ENCODE measurements at regions not wholly inside any gene's neighbourhood (a gene's known extent, or its start where the extent isn't known, plus 50 kb on each side); places are given as distances from the start of the nearest gene placed in this dataset.

DNA sequence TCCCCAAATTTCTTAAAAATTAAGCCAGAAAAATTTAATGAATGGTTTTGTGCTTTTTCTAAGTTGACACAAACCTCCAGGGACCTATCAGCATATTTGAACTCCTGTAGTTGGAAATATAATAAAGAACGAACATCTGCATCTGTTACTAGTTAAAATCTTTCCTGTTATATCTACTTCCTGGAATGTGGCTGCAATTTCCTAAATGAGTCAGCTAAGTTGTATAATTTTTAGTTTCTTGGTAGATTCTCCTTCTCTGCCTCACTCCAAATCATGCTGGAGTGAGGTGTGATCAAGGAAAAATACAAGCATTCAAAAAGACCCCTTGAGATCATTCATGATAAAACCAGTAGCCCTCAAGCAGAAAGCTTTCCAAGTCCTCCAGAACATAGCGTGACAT is 106.2 kb upstream of the MCTP2 start (continued):
- no peak for TF ChIP-seq ZNF317 (CRISPR knock-in tag; IDR thresholded peaks at IDR 0.05; ENCODE audit: borderline replicate concordance, low read depth)
- TF ChIP-seq TEAD1 (CRISPR knock-in tag; IDR thresholded peaks at IDR 0.05) = no peak
- TF ChIP-seq ATF3 (CRISPR knock-in tag; conservative IDR thresholded peaks at IDR 0.05) = no peak
- TF ChIP-seq ZNF416 (CRISPR knock-in tag; IDR thresholded peaks at IDR 0.05) = no peak
- TF ChIP-seq, protein P1, sequence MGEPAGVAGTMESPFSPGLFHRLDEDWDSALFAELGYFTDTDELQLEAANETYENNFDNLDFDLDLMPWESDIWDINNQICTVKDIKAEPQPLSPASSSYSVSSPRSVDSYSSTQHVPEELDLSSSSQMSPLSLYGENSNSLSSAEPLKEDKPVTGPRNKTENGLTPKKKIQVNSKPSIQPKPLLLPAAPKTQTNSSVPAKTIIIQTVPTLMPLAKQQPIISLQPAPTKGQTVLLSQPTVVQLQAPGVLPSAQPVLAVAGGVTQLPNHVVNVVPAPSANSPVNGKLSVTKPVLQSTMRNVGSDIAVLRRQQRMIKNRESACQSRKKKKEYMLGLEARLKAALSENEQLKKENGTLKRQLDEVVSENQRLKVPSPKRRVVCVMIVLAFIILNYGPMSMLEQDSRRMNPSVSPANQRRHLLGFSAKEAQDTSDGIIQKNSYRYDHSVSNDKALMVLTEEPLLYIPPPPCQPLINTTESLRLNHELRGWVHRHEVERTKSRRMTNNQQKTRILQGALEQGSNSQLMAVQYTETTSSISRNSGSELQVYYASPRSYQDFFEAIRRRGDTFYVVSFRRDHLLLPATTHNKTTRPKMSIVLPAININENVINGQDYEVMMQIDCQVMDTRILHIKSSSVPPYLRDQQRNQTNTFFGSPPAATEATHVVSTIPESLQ (CRISPR knock-in tag; IDR thresholded peaks at IDR 0.05) = no peak
- TF ChIP-seq, protein P2, sequence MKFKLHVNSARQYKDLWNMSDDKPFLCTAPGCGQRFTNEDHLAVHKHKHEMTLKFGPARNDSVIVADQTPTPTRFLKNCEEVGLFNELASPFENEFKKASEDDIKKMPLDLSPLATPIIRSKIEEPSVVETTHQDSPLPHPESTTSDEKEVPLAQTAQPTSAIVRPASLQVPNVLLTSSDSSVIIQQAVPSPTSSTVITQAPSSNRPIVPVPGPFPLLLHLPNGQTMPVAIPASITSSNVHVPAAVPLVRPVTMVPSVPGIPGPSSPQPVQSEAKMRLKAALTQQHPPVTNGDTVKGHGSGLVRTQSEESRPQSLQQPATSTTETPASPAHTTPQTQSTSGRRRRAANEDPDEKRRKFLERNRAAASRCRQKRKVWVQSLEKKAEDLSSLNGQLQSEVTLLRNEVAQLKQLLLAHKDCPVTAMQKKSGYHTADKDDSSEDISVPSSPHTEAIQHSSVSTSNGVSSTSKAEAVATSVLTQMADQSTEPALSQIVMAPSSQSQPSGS (CRISPR knock-in tag; IDR thresholded peaks at IDR 0.05; ENCODE audit: borderline replicate concordance, low read depth) = no peak
- TF ChIP-seq JUN (CRISPR knock-in tag; IDR thresholded peaks at IDR 0.05) = no peak
- TF ChIP-seq, protein P3, sequence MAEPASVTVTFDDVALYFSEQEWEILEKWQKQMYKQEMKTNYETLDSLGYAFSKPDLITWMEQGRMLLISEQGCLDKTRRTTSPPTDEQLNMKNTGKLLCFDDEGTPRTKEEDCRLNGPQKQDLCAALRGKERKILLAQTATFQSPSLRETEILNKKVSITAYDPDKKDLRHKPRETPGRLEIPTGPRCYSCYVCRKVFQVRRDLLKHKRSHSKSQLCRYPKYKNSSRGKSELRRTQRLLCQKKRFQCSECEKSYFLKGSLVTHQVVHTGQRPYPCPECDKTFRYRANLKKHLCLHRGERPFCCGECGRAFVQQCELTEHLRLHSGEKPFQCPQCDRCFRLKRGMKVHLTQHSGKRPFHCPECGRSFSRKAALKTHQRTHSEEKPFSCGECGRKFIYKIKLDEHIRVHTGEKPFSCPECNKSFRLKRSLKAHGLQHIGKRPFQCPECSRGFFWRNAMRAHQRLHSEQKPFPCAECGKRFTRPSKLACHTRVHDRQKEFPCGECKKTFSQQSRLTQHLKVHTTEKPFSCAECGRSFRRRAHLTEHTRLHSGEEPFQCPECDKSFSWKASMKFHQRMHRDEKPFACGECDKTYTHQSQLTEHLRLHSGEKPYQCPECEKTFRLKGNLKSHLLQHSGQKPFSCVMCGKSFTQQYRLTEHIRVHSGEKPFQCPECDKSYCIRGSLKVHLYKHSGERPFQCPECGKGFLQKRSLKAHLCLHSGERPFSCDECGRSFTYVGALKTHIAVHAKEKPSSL (CRISPR knock-in tag; conservative IDR thresholded peaks at IDR 0.05) = no peak
- no peak for TF ChIP-seq CBFB (CRISPR knock-in tag; IDR thresholded peaks at IDR 0.05; ENCODE audit: low read depth)
- TF ChIP-seq ZNF121 (CRISPR knock-in tag; IDR thresholded peaks at IDR 0.05) = no peak
- TF ChIP-seq ZNF232 (CRISPR knock-in tag; IDR thresholded peaks at IDR 0.05) = no peak

DNA sequence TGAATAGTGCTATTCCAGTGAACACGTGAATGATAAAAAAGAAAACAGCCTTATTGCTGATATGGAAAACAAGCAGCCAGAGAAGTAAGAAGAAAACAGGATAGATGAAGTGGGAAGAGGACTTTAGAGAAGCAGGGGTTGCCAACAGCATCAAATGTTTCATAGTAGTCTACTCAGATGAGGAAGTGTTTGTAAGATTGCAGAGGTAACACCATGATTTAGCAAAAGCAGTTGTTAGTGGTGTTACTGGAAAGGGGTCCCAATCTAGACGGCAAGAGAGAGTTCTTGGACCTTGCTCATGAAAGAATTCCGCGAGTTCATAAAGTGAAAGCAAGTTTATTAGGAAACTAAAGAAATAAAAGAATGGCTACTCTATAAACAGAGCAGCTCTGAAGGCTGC is 108.8 kb upstream of the MCTP2 start:
- ChIA-PET CTCF (interaction anchor here (0.6 kb wide), 1 partner anchor 1092 kb away, joined by 5 read pairs; no protein-coding TSS in a partner anchor), POLR2A (no interaction called here)
- no peak overlapping the region for H3K27ac Mint-ChIP-seq
- H3K36me3 Mint-ChIP-seq = no peaks in the 10 kb centered on the region
- peaks cover 43% of the 10 kb centered on the region for H3K4me1 Mint-ChIP-seq
- DNase-seq (ENCODE audit: low spot score) (no peak), ATAC-seq (no peak)
- no peak overlapping the region for H3K4me3 Mint-ChIP-seq
- no peaks in the 10 kb centered on the region for H3K27me3 Mint-ChIP-seq (ENCODE audit: low read depth)
- H3K9me3 Mint-ChIP-seq = no peaks in the 10 kb centered on the region
- TF ChIP-seq ATF3 (CRISPR knock-in tag; conservative IDR thresholded peaks at IDR 0.05) = no peak
- no peak for TF ChIP-seq MLX (CRISPR knock-in tag; IDR thresholded peaks at IDR 0.05)
- TF ChIP-seq ZNF232 (CRISPR knock-in tag; IDR thresholded peaks at IDR 0.05) = no peak
- TF ChIP-seq ZNF416 (CRISPR knock-in tag; IDR thresholded peaks at IDR 0.05) = no peak
- TF ChIP-seq, protein P4, sequence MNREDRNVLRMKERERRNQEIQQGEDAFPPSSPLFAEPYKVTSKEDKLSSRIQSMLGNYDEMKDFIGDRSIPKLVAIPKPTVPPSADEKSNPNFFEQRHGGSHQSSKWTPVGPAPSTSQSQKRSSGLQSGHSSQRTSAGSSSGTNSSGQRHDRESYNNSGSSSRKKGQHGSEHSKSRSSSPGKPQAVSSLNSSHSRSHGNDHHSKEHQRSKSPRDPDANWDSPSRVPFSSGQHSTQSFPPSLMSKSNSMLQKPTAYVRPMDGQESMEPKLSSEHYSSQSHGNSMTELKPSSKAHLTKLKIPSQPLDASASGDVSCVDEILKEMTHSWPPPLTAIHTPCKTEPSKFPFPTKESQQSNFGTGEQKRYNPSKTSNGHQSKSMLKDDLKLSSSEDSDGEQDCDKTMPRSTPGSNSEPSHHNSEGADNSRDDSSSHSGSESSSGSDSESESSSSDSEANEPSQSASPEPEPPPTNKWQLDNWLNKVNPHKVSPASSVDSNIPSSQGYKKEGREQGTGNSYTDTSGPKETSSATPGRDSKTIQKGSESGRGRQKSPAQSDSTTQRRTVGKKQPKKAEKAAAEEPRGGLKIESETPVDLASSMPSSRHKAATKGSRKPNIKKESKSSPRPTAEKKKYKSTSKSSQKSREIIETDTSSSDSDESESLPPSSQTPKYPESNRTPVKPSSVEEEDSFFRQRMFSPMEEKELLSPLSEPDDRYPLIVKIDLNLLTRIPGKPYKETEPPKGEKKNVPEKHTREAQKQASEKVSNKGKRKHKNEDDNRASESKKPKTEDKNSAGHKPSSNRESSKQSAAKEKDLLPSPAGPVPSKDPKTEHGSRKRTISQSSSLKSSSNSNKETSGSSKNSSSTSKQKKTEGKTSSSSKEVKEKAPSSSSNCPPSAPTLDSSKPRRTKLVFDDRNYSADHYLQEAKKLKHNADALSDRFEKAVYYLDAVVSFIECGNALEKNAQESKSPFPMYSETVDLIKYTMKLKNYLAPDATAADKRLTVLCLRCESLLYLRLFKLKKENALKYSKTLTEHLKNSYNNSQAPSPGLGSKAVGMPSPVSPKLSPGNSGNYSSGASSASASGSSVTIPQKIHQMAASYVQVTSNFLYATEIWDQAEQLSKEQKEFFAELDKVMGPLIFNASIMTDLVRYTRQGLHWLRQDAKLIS (CRISPR knock-in tag; IDR thresholded peaks at IDR 0.05; ENCODE audit: borderline replicate concordance) = no peak
- TF ChIP-seq TP53 (CRISPR knock-in tag; IDR thresholded peaks at IDR 0.05) = no peak
- TF ChIP-seq IRF2 (CRISPR knock-in tag; IDR thresholded peaks at IDR 0.05; ENCODE audit: borderline replicate concordance, low read depth) = no peak
- TF ChIP-seq, protein P5, sequence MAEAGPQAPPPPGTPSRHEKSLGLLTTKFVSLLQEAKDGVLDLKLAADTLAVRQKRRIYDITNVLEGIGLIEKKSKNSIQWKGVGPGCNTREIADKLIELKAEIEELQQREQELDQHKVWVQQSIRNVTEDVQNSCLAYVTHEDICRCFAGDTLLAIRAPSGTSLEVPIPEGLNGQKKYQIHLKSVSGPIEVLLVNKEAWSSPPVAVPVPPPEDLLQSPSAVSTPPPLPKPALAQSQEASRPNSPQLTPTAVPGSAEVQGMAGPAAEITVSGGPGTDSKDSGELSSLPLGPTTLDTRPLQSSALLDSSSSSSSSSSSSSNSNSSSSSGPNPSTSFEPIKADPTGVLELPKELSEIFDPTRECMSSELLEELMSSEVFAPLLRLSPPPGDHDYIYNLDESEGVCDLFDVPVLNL (CRISPR knock-in tag; IDR thresholded peaks at IDR 0.05; ENCODE audit: borderline replicate concordance, low read depth) = no peak
- no peak for TF ChIP-seq ZNF121 (CRISPR knock-in tag; IDR thresholded peaks at IDR 0.05)
- no peak for TF ChIP-seq GRHL2 (CRISPR knock-in tag; IDR thresholded peaks at IDR 0.05; ENCODE audit: insufficient replicate concordance, severe bottlenecking)
- no peak for TF ChIP-seq ZSCAN18 (CRISPR knock-in tag; IDR thresholded peaks at IDR 0.05)
- no peak for TF ChIP-seq EMX1 (CRISPR knock-in tag; IDR thresholded peaks at IDR 0.05)
- TF ChIP-seq, protein P6, sequence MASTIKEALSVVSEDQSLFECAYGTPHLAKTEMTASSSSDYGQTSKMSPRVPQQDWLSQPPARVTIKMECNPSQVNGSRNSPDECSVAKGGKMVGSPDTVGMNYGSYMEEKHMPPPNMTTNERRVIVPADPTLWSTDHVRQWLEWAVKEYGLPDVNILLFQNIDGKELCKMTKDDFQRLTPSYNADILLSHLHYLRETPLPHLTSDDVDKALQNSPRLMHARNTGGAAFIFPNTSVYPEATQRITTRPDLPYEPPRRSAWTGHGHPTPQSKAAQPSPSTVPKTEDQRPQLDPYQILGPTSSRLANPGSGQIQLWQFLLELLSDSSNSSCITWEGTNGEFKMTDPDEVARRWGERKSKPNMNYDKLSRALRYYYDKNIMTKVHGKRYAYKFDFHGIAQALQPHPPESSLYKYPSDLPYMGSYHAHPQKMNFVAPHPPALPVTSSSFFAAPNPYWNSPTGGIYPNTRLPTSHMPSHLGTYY (CRISPR knock-in tag; IDR thresholded peaks at IDR 0.05) = no peak
